ENCODE measurements at regions not wholly inside any gene's neighbourhood (a gene's known extent, or its start where the extent isn't known, plus 50 kb on each side); places are given as distances from the start of the nearest gene placed in this dataset.
"Not testable (repeated sequence)": the region's sequence is repeated elsewhere in the genome, so short reads cannot be mapped to it uniquely, and the experiment has no call there.

- Mint-ChIP-seq H3K27me3 (no peaks in the 10 kb centered on the region), H3K4me1 (no peaks in the 10 kb centered on the region), H3K4me3 (no peak overlapping the region), H3K27ac (no peak overlapping the region), H3K36me3 (ENCODE audit: low read depth) (no peaks in the 10 kb centered on the region), H3K9me3 (ENCODE audit: low read depth) (peaks cover 2% of the 10 kb centered on the region)
- POLR2A ChIA-PET: no interaction called here
- DNase-seq: no peak
- no peak for ATAC-seq
- intact Hi-C loops (cut with DNase I, micrococcal nuclease): no loop called here
- CTCF ChIA-PET: interaction anchor here (0.5 kb wide), 1 partner anchor 58 kb away, joined by 3 read pairs; no protein-coding TSS in a partner anchor
These were observed 943.5 kb downstream of the TRIB2 start for GRCh38 chr2:13660231-13660630.

DNA sequence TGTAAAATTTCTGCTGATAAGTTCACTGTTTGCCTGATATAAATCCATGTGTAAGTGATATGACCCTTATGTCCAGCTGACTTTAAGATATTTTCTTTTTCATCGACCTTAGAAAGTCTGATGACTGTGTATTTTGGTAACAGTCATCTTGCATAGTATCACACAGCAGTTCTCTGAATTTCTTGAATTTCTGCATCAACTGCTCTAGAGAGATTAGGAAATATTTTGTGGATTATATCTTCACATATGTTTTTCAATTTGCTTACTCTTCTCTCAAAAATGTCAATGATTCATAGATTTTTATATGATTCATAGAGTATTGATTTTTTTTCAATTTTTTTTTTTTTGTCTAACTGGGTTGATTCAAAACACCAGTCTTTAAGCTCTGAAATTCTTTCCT is 945.3 kb downstream of the TRIB2 start:
- Mint-ChIP-seq H3K27ac (no peak overlapping the region), H3K36me3 (ENCODE audit: low read depth) (no peaks in the 10 kb centered on the region), H3K4me3 (no peak overlapping the region), H3K27me3 (no peaks in the 10 kb centered on the region), H3K4me1 (no peaks in the 10 kb centered on the region), H3K9me3 (ENCODE audit: low read depth) (peaks cover 2% of the 10 kb centered on the region)
- ATAC-seq (no peak), DNase-seq (no peak)
- intact Hi-C loops (cut with DNase I, micrococcal nuclease): no loop called here
- CTCF ChIA-PET: no interaction called here
- POLR2A ChIA-PET: no interaction called here

- Mint-ChIP-seq H3K4me3 (no peak overlapping the region), H3K27ac (no peak overlapping the region), H3K36me3 (ENCODE audit: low read depth) (no peaks in the 10 kb centered on the region), H3K4me1 (no peaks in the 10 kb centered on the region), H3K27me3 (no peaks in the 10 kb centered on the region), H3K9me3 (ENCODE audit: low read depth) (peaks cover 4% of the 10 kb centered on the region)
- no peak for DNase-seq
- intact Hi-C loops (cut with DNase I, micrococcal nuclease): no loop called here
- ATAC-seq: no peak
- ChIA-PET CTCF (no interaction called here), POLR2A (no interaction called here)
These were observed 950.1 kb downstream of the TRIB2 start for GRCh38 chr2:13666582-13667414.

DNA sequence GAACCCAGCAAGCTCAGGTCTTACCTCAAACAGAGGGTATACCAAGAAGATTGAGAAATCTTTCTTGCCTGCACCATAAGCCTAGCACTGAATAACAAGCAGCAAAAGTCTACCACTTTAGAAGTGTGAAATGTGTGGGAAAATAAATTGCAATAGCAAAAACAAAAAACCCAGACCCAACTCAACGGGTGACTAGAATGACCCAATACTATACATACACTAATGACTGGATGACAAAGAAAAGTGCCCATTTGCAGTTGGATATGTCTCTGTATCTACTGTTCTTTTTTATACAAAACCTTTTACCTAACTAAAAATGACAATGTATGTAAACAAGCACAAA is 950.6 kb downstream of the TRIB2 start:
- CTCF ChIA-PET: no interaction called here
- POLR2A ChIA-PET: no interaction called here
- intact Hi-C loops (cut with DNase I, micrococcal nuclease): no loop called here
- peaks cover 2% of the 10 kb centered on the region for H3K9me3 Mint-ChIP-seq (ENCODE audit: low read depth)
- H3K36me3 Mint-ChIP-seq (ENCODE audit: low read depth): no peaks in the 10 kb centered on the region
- H3K4me1 Mint-ChIP-seq: no peaks in the 10 kb centered on the region
- H3K4me3 Mint-ChIP-seq: no peak overlapping the region
- no peak for DNase-seq
- H3K27me3 Mint-ChIP-seq: no peaks in the 10 kb centered on the region
- ATAC-seq: no peak
- no peak overlapping the region for H3K27ac Mint-ChIP-seq

DNA sequence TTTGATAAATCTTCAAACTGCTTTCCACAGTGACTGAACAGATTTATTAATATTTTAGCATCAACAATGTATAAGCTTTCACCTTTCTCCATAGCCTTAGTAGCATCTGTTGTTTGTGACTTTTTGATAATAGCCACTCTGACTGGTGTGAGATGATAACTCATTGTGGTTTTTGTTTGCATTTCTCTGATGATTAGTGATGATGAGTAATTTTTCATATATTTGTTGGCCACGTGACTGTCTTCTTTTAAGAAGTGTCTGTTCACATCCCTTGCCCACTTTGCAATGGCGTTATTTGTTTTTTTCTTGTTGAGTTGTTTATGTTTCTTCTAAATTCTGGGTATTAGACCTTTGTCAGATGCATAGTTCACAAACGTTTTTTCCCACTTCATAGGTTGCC is 952.9 kb downstream of the TRIB2 start:
- Mint-ChIP-seq H3K4me3 (no peak overlapping the region), H3K4me1 (no peaks in the 10 kb centered on the region), H3K9me3 (ENCODE audit: low read depth) (peaks cover 4% of the 10 kb centered on the region), H3K27me3 (no peaks in the 10 kb centered on the region), H3K27ac (no peak overlapping the region), H3K36me3 (ENCODE audit: low read depth) (no peaks in the 10 kb centered on the region)
- ATAC-seq: no peak
- intact Hi-C loops (cut with DNase I, micrococcal nuclease): no loop called here
- POLR2A ChIA-PET: no interaction called here
- CTCF ChIA-PET: no interaction called here
- no peak for DNase-seq

GRCh38 chr2:13673821-13674220 is 957.1 kb downstream of the TRIB2 start:
- ATAC-seq; intact Hi-C loops (cut with DNase I, micrococcal nuclease); H3K4me1 Mint-ChIP-seq; H3K9me3 Mint-ChIP-seq (ENCODE audit: low read depth); H3K36me3 Mint-ChIP-seq (ENCODE audit: low read depth); POLR2A ChIA-PET; CTCF ChIA-PET; H3K27me3 Mint-ChIP-seq; DNase-seq; H3K4me3 Mint-ChIP-seq; H3K27ac Mint-ChIP-seq: not testable (repeated sequence)

DNA sequence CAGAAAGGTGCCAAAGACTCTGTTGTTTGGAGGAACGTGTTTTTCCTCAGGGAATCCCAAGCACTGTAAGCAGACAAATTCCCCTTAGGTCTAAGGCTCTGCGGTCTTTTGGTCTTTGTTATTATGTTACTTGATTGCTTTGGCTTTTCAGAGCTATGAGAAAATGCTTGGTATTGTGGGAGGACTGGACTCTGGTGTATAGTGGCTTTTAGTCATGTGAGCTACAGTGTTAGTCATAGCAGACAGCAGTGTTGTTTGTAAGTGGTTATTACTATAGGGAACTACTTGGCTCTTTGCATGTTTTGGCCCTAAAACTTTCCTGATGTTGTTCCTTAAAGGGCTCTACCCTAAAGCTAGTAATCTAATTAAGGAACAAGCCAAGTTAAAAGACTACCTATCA is 956.2 kb upstream of the LRATD1 start:
- Mint-ChIP-seq H3K36me3 (ENCODE audit: low read depth) (no peaks in the 10 kb centered on the region), H3K4me3 (no peak overlapping the region), H3K4me1 (no peaks in the 10 kb centered on the region), H3K27ac (no peak overlapping the region), H3K27me3 (no peaks in the 10 kb centered on the region), H3K9me3 (ENCODE audit: low read depth) (peaks cover 2% of the 10 kb centered on the region)
- intact Hi-C loops (cut with DNase I, micrococcal nuclease): no loop called here
- POLR2A ChIA-PET: no interaction called here
- ATAC-seq (no peak), DNase-seq (no peak)
- CTCF ChIA-PET: no interaction called here

GRCh38 chr2:13681936-13682335 is 950.6 kb upstream of the LRATD1 start:
- no peak for ATAC-seq
- H3K27ac Mint-ChIP-seq: no peak overlapping the region
- ChIA-PET POLR2A (no interaction called here), CTCF (no interaction called here)
- peaks cover 8% of the 10 kb centered on the region for H3K9me3 Mint-ChIP-seq (ENCODE audit: low read depth)
- no peak for DNase-seq
- intact Hi-C loops (cut with DNase I, micrococcal nuclease): no loop called here
- H3K4me1 Mint-ChIP-seq: no peaks in the 10 kb centered on the region
- H3K4me3 Mint-ChIP-seq: no peak overlapping the region
- no peaks in the 10 kb centered on the region for H3K27me3 Mint-ChIP-seq
- no peaks in the 10 kb centered on the region for H3K36me3 Mint-ChIP-seq (ENCODE audit: low read depth)

GRCh38 chr2:13682540-13683272 is 949.8 kb upstream of the LRATD1 start:
- Mint-ChIP-seq H3K9me3 (ENCODE audit: low read depth) (peaks cover 8% of the 10 kb centered on the region), H3K36me3 (ENCODE audit: low read depth) (no peaks in the 10 kb centered on the region), H3K4me1 (no peaks in the 10 kb centered on the region), H3K27ac (no peak overlapping the region), H3K4me3 (no peak overlapping the region), H3K27me3 (no peaks in the 10 kb centered on the region)
- ATAC-seq (no peak), DNase-seq (no peak)
- intact Hi-C loops (cut with DNase I, micrococcal nuclease): no loop called here
- ChIA-PET CTCF (no interaction called here), POLR2A (no interaction called here)

- ChIA-PET POLR2A (no interaction called here), CTCF (no interaction called here)
- ATAC-seq (no peak), DNase-seq (no peak)
- Mint-ChIP-seq H3K9me3 (ENCODE audit: low read depth) (peaks cover 8% of the 10 kb centered on the region), H3K36me3 (ENCODE audit: low read depth) (no peaks in the 10 kb centered on the region), H3K27ac (no peak overlapping the region), H3K4me1 (no peaks in the 10 kb centered on the region), H3K27me3 (no peaks in the 10 kb centered on the region), H3K4me3 (no peak overlapping the region)
- intact Hi-C loops (cut with DNase I, micrococcal nuclease): no loop called here
These were observed 946.3 kb upstream of the LRATD1 start for GRCh38 chr2:13686262-13686661.

DNA sequence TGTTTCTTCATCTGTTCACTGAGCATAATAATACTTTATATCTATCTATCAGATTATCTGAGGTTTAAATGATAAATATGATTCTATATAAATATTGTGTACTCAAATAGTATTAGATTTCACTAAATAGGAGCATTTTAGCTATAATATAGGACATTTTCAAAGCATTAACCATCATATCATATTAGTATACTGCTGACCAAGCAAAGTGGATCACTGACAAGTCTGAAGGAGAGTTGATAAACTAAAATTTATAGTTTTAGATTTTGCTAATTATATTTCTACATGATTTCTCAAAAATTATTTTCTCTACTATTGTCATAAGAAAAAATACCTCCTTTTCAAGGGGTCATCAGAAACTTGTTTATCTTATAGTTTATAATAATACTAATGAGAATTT is 937.8 kb upstream of the LRATD1 start:
- intact Hi-C loops (cut with DNase I, micrococcal nuclease): no loop called here
- Mint-ChIP-seq H3K4me1 (no peaks in the 10 kb centered on the region), H3K36me3 (ENCODE audit: low read depth) (no peaks in the 10 kb centered on the region), H3K9me3 (ENCODE audit: low read depth) (peaks cover 9% of the 10 kb centered on the region), H3K27me3 (no peaks in the 10 kb centered on the region), H3K4me3 (no peak overlapping the region), H3K27ac (no peak overlapping the region)
- POLR2A ChIA-PET: no interaction called here
- CTCF ChIA-PET: no interaction called here
- DNase-seq: no peak
- no peak for ATAC-seq

DNA sequence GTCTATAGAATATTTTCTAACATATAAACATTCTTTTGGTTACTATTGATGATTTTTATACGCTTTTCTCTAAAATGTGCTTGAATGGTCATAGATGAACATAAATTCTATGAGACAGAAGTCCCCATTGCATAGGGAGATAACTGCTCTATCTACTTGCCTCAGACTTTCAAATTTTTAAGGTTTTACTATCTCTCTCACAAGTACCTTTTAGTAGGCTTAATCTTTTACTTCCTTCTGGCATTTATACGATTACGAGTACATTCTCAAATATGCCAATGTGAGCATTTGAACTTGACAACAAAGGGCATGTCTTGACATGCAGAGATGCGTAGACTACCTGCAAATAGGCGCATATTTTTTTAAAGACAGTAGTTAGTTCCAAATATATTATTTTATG is 935.9 kb upstream of the LRATD1 start:
- DNase-seq (no peak), ATAC-seq (no peak)
- H3K4me3 Mint-ChIP-seq: no peak overlapping the region
- intact Hi-C loops (cut with DNase I, micrococcal nuclease): no loop called here
- ChIA-PET POLR2A (no interaction called here), CTCF (no interaction called here)
- no peaks in the 10 kb centered on the region for H3K27me3 Mint-ChIP-seq
- H3K9me3 Mint-ChIP-seq (ENCODE audit: low read depth): peaks cover 10% of the 10 kb centered on the region
- no peaks in the 10 kb centered on the region for H3K4me1 Mint-ChIP-seq
- no peak overlapping the region for H3K27ac Mint-ChIP-seq
- no peaks in the 10 kb centered on the region for H3K36me3 Mint-ChIP-seq (ENCODE audit: low read depth)
